SK-N-SH (cell line): ENCODE measurements at regions not wholly inside any gene's neighbourhood (a gene's known extent, or its start where the extent isn't known, plus 50 kb on each side); places are given as distances from the start of the nearest gene placed in this dataset.

Experiments used
- CTCF ChIA-PET: fragments of 300-600, 350-600 bp; formaldehyde crosslinking; extraction: SDS; loops from one replicate; lab custom pipeline; 2021; lab: Yijun Ruan, JAX
- POLR2A ChIA-PET: fragments of 350-600 bp; sonication (Branson Sonifier 250); formaldehyde crosslinking; extraction: SDS; loops from one replicate; lab custom pipeline; 2020; ENCODE audit warnings: antibody characterized with exemption, inconsistent platforms; lab: Yijun Ruan, JAX
- DNase-seq: peaks from one replicate; pipeline ENCODE4 v3.0.0; 2012
- H2AFZ ChIP-seq: fragments of 200-600 bp; sonication (generic); 2 replicates; pipeline ENCODE4 v1.8.1; 2016; ENCODE audit warnings: antibody characterized with exemption, mild to moderate bottlenecking, low read depth
- H3F3A ChIP-seq: fragments of 200-600 bp; sonication (generic); replicated peaks from 2 replicates; pipeline ENCODE3; 2016; ENCODE audit warnings: antibody characterized with exemption, mild to moderate bottlenecking; ENCODE audit not compliant: insufficient read depth
- H3K27ac ChIP-seq, 2 experiments: fragments of 200-500 bp in 1 of 2; fragments of 200-600 bp in 1 of 2; sonication (Bioruptor generic) in 1 of 2; sonication (generic), shearing (Covaris generic) in 1 of 2; 2 replicates each; pipeline versions ENCODE4 v1.5.1 to v1.6.1; 2014 to 2016; ENCODE audit warnings: low read depth in 2 of 2, inconsistent platforms in 1 of 2, low read length in 1 of 2, mild to moderate bottlenecking in 1 of 2, mixed read lengths in 1 of 2
- H3K27me3 ChIP-seq: fragments of 200-600 bp; sonication (generic), shearing (Covaris generic); 2 replicates; pipeline ENCODE4 v1.6.1; 2016; ENCODE audit warnings: mixed run types; ENCODE audit not compliant: insufficient read depth
- H3K36me3 ChIP-seq, 2 experiments: fragments of 200-500 bp in 1 of 2; fragments of 200-600 bp in 1 of 2; sonication (Bioruptor generic) in 1 of 2; sonication (generic) in 1 of 2; replicated peaks in 1 of 2; 2 replicates each; pipeline versions ENCODE3 to v1.5.1; 2014 to 2016; ENCODE audit warnings: low read length in 1 of 2, mild to moderate bottlenecking in 1 of 2; ENCODE audit not compliant: insufficient read depth in 2 of 2, control insufficient read depth in 1 of 2
- H3K4me1 ChIP-seq, 2 experiments: fragments of 200-500 bp in 1 of 2; fragments of 200-600 bp in 1 of 2; sonication (Bioruptor generic) in 1 of 2; sonication (generic), shearing (Covaris generic) in 1 of 2; 2 replicates each; pipeline versions ENCODE4 v1.5.1 to v1.6.1; 2014 to 2016; ENCODE audit warnings: low read depth in 1 of 2, low read length in 1 of 2, mixed run types in 1 of 2; ENCODE audit not compliant: insufficient read depth in 2 of 2, control insufficient read depth in 1 of 2
- H3K4me2 ChIP-seq: fragments of 200-600 bp; sonication (generic), shearing (Covaris generic); 2 replicates; pipeline ENCODE4 v1.6.1; 2017; ENCODE audit warnings: mixed run types
- H3K4me3 ChIP-seq, 2 experiments: fragments of 200-500 bp in 1 of 2; fragments of 200-600 bp in 1 of 2; sonication (Bioruptor generic) in 1 of 2; sonication (generic), shearing (Covaris generic) in 1 of 2; 2 replicates each; pipeline versions ENCODE4 v1.5.1 to v1.8.1; 2014 to 2016; ENCODE audit warnings: low read depth in 2 of 2, inconsistent platforms in 1 of 2, low read length in 1 of 2, mild to moderate bottlenecking in 1 of 2, mixed read lengths in 1 of 2, moderate library complexity in 1 of 2
- H3K79me2 ChIP-seq: fragments of 200-600 bp; sonication (generic); 2 replicates; pipeline ENCODE4 v1.8.1; 2017; ENCODE audit warnings: mild to moderate bottlenecking; ENCODE audit not compliant: insufficient read depth
- H3K9ac ChIP-seq: fragments of 200-600 bp; sonication (generic); 2 replicates; pipeline ENCODE4 v1.6.1; 2017; ENCODE audit warnings: mixed run types
- H3K9me2 ChIP-seq: fragments of 200-600 bp; sonication (generic); 2 replicates; pipeline ENCODE4 v1.6.1; 2017; ENCODE audit warnings: mixed run types
- H3K9me3 ChIP-seq: fragments of 200-600 bp; sonication (generic); 2 replicates; pipeline ENCODE4 v1.6.1; 2017; ENCODE audit warnings: mixed run types, mild to moderate bottlenecking, moderate library complexity
- H4K20me1 ChIP-seq: fragments of 200-600 bp; sonication (generic); 2 replicates; pipeline ENCODE4 v1.6.1; 2017; ENCODE audit warnings: mild to moderate bottlenecking, mixed run types; ENCODE audit not compliant: insufficient read depth
- EP300 ChIP-seq, 2 experiments: IDR thresholded peaks; 2 replicates each; pipeline versions ENCODE4 v1.4.0 to v1.6.1; 2012; ENCODE audit warnings: borderline replicate concordance in 1 of 2, low read depth in 1 of 2, low read length in 1 of 2
- EZH2phosphoT487 ChIP-seq: fragments of 200-600 bp; sonication (generic); IDR thresholded peaks from 2 replicates; pipeline ENCODE4 v1.6.1; 2017; ENCODE audit warnings: low read depth, mixed run types, mild to moderate bottlenecking, antibody characterized with exemption, moderate library complexity, borderline replicate concordance
- GABPA ChIP-seq: IDR thresholded peaks from 2 replicates; pipeline ENCODE4 v1.4.0; 2012; ENCODE audit warnings: low read depth, mild to moderate bottlenecking
- GATA2 ChIP-seq: sonication (generic); formaldehyde crosslinking; IDR thresholded peaks from 2 replicates; pipeline ENCODE4 v1.5.0; 2020; ENCODE audit warnings: mild to moderate bottlenecking, missing genetic modification reagents
- RAD21 ChIP-seq: IDR thresholded peaks from 2 replicates; pipeline ENCODE4 v1.6.1; 2012; ENCODE audit warnings: mild to moderate bottlenecking, low read length
- RCOR1 ChIP-seq: fragments of 150-350 bp; IDR thresholded peaks from 2 replicates; pipeline ENCODE4 v1.6.1; 2017; ENCODE audit warnings: antibody characterized with exemption, low read length
- RFX5 ChIP-seq: IDR thresholded peaks from 2 replicates; pipeline ENCODE4 v1.6.1; 2012; ENCODE audit warnings: mild to moderate bottlenecking, improper control_type of control experiment, low read length
- TAF1 ChIP-seq: IDR thresholded peaks from 2 replicates; pipeline ENCODE4 v1.6.1; 2012; ENCODE audit warnings: low read depth, mild to moderate bottlenecking, low read length, moderate library complexity, borderline replicate concordance
- YY1 ChIP-seq: IDR thresholded peaks from 2 replicates; pipeline ENCODE4 v1.4.0; 2012; ENCODE audit warnings: low read depth, mild to moderate bottlenecking
- WGBS: methylation state at CpG from one replicate; pipeline ENCODE4 v1.1.6; 2017; ENCODE audit warnings: low lambda C conversion rate; 5-methylcytosine and 5-hydroxymethylcytosine counted together
- TF ChIP-seq, protein P1 (sequence below): fragments of 200-600 bp; sonication (generic); IDR thresholded peaks from 2 replicates; pipeline ENCODE4 v1.6.1; 2017; ENCODE audit warnings: antibody characterized with exemption, mild to moderate bottlenecking, moderate library complexity
- TF ChIP-seq, protein P2 (sequence below): fragments of 150-350 bp; IDR thresholded peaks from 2 replicates; pipeline ENCODE4 v1.6.1; 2016; ENCODE audit warnings: mild to moderate bottlenecking, low read depth, low read length
- TF ChIP-seq, protein P3 (sequence below): IDR thresholded peaks from 2 replicates; pipeline ENCODE4 v1.4.0; 2012; ENCODE audit warnings: low read depth
- TF ChIP-seq, protein P4 (sequence below): IDR thresholded peaks from 2 replicates; pipeline ENCODE4 v1.4.0; 2012; ENCODE audit warnings: low read depth, borderline replicate concordance

DNA sequence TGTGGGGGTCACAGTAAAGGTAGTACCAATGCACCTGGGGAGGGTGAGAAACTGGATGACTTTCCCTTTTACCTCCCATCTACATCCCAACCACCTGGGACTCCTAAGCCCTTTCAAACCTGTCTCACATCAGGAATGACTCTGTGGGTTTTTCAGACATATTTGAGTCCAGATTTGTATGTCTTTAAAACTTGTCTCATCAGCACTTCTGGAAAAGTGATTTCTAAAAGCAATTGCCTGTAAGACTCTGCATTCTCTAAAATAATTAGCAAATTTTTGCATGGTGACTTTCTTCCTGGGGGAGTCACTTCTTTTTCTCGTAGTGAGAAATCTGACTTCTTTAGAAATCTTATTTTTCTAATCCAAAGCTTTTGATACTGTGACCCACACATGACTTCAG lies 1553.0 kb upstream of the PIK3C3 start:
- no peak for DNase-seq
- 46% methylated on average over 1 of the region's 1 CpG for WGBS
- Histone ChIP-seq H3K79me2 (no peaks in the 10 kb centered on the region), H3K9me3 (no peaks in the 10 kb centered on the region), H3K4me2 (no peak overlapping the region), H3K27me3 (no peaks in the 10 kb centered on the region), H2AFZ (no peak overlapping the region), H3K9me2 (no peaks in the 10 kb centered on the region), H3K4me3 (no peak overlapping the region), H3K36me3 (no peaks in the 10 kb centered on the region), H3F3A (no peaks in the 10 kb centered on the region), H3K4me1 (no peaks in the 10 kb centered on the region), H3K27ac (no peak overlapping the region), H3K9ac (no peak overlapping the region), H4K20me1 (no peaks in the 10 kb centered on the region)
- TF ChIP-seq, protein P1, sequence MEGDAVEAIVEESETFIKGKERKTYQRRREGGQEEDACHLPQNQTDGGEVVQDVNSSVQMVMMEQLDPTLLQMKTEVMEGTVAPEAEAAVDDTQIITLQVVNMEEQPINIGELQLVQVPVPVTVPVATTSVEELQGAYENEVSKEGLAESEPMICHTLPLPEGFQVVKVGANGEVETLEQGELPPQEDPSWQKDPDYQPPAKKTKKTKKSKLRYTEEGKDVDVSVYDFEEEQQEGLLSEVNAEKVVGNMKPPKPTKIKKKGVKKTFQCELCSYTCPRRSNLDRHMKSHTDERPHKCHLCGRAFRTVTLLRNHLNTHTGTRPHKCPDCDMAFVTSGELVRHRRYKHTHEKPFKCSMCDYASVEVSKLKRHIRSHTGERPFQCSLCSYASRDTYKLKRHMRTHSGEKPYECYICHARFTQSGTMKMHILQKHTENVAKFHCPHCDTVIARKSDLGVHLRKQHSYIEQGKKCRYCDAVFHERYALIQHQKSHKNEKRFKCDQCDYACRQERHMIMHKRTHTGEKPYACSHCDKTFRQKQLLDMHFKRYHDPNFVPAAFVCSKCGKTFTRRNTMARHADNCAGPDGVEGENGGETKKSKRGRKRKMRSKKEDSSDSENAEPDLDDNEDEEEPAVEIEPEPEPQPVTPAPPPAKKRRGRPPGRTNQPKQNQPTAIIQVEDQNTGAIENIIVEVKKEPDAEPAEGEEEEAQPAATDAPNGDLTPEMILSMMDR = no peak
- no peak for TF ChIP-seq TAF1
- no peak for TF ChIP-seq RFX5
- no peak for TF ChIP-seq YY1
- TF ChIP-seq RAD21 = no peak
- TF ChIP-seq RCOR1 = no peak
- TF ChIP-seq GABPA = no peak
- no peak for TF ChIP-seq EP300 (IDR thresholded peaks at IDR 0.05; ENCODE audit: borderline replicate concordance in 1 of 2, low read depth in 1 of 2, low read length in 1 of 2)
- TF ChIP-seq, protein P2, sequence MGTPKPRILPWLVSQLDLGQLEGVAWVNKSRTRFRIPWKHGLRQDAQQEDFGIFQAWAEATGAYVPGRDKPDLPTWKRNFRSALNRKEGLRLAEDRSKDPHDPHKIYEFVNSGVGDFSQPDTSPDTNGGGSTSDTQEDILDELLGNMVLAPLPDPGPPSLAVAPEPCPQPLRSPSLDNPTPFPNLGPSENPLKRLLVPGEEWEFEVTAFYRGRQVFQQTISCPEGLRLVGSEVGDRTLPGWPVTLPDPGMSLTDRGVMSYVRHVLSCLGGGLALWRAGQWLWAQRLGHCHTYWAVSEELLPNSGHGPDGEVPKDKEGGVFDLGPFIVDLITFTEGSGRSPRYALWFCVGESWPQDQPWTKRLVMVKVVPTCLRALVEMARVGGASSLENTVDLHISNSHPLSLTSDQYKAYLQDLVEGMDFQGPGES = no peak
- TF ChIP-seq EZH2phosphoT487 = no peak
- TF ChIP-seq, protein P3, sequence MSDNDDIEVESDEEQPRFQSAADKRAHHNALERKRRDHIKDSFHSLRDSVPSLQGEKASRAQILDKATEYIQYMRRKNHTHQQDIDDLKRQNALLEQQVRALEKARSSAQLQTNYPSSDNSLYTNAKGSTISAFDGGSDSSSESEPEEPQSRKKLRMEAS = no peak
- TF ChIP-seq, protein P4, sequence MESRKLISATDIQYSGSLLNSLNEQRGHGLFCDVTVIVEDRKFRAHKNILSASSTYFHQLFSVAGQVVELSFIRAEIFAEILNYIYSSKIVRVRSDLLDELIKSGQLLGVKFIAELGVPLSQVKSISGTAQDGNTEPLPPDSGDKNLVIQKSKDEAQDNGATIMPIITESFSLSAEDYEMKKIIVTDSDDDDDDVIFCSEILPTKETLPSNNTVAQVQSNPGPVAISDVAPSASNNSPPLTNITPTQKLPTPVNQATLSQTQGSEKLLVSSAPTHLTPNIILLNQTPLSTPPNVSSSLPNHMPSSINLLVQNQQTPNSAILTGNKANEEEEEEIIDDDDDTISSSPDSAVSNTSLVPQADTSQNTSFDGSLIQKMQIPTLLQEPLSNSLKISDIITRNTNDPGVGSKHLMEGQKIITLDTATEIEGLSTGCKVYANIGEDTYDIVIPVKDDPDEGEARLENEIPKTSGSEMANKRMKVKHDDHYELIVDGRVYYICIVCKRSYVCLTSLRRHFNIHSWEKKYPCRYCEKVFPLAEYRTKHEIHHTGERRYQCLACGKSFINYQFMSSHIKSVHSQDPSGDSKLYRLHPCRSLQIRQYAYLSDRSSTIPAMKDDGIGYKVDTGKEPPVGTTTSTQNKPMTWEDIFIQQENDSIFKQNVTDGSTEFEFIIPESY = no peak
- no peak for TF ChIP-seq GATA2 (CRISPR knock-in tag)
- POLR2A ChIA-PET = no interaction called here
- CTCF ChIA-PET = interaction anchor here (0.6 kb wide), 1 partner anchor 1942 kb away, joined by 3 read pairs; no protein-coding TSS in a partner anchor
